ENCODE measurements at regions not wholly inside any gene's neighbourhood (a gene's known extent, or its start where the extent isn't known, plus 50 kb on each side); places are given as distances from the start of the nearest gene placed in this dataset.
"Not testable (repeated sequence)": the region's sequence is repeated elsewhere in the genome, so short reads cannot be mapped to it uniquely, and the experiment has no call there.

DNA sequence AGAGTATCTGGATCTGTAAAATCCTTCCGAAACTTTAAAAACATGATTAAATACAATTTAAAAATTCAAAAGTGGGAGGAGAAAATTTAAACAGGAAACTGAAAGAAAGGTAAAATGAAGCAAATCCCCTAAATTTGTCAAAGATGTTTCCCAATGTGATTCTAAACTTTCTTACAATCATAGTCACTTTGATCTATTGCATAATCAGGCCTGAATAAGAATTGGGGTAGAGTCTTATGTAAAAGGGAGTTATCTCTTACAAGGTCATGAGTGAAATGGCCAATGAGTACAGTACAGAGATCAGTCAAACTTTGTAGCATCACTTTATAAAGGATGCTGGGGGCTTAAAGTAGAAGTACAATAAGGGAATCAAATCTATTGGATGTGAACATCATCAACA is 1657.7 kb upstream of the CELF4 start:
- Histone ChIP-seq H3K4me1 (ENCODE audit: control insufficient read depth, insufficient read depth, low read length) (no peaks in the 10 kb centered on the region), H3K27me3 (ENCODE audit: control insufficient read depth, insufficient read depth, low read length) (no peaks in the 10 kb centered on the region), H3K27ac (ENCODE audit: low read length) (no peak overlapping the region), H3K9me3 (ENCODE audit: control insufficient read depth, insufficient read depth, low read length) (no peaks in the 10 kb centered on the region), H3K4me3 (ENCODE audit: low read length) (no peak overlapping the region), H3K36me3 (ENCODE audit: control insufficient read depth, insufficient read depth, low read length) (no peaks in the 10 kb centered on the region)
- no CpG with 5 or more reads among the region's 1 CpG for WGBS (ENCODE audit: insufficient coverage, insufficient read length)
- DNase-seq (ENCODE audit: low read depth, low spot score), result no peak

- Histone ChIP-seq H3K36me3 (ENCODE audit: control insufficient read depth, insufficient read depth, low read length) (no peaks in the 10 kb centered on the region), H3K4me3 (ENCODE audit: low read length) (no peak overlapping the region), H3K4me1 (ENCODE audit: control insufficient read depth, insufficient read depth, low read length) (no peaks in the 10 kb centered on the region), H3K27me3 (ENCODE audit: control insufficient read depth, insufficient read depth, low read length) (no peaks in the 10 kb centered on the region), H3K27ac (ENCODE audit: low read length) (no peak overlapping the region), H3K9me3 (ENCODE audit: control insufficient read depth, insufficient read depth, low read length) (no peaks in the 10 kb centered on the region)
- no CpG with 5 or more reads among the region's 2 CpGs for WGBS (ENCODE audit: insufficient coverage, insufficient read length)
- DNase-seq (ENCODE audit: low read depth, low spot score), result no peak
Measured at GRCh38 chr18:39215920-39216319, 1650.3 kb upstream of the CELF4 start.

- Histone ChIP-seq H3K36me3 (ENCODE audit: control insufficient read depth, insufficient read depth, low read length) (no peaks in the 10 kb centered on the region), H3K4me3 (ENCODE audit: low read length) (no peak overlapping the region), H3K4me1 (ENCODE audit: control insufficient read depth, insufficient read depth, low read length) (no peaks in the 10 kb centered on the region), H3K27ac (ENCODE audit: low read length) (no peak overlapping the region), H3K27me3 (ENCODE audit: control insufficient read depth, insufficient read depth, low read length) (no peaks in the 10 kb centered on the region), H3K9me3 (ENCODE audit: control insufficient read depth, insufficient read depth, low read length) (no peaks in the 10 kb centered on the region)
- no CpG with 5 or more reads among the region's 1 CpG for WGBS (ENCODE audit: insufficient coverage, insufficient read length)
- DNase-seq (ENCODE audit: low read depth, low spot score), result no peak
Measured at GRCh38 chr18:39211461-39211860, 1645.9 kb upstream of the CELF4 start.

- H3K27me3 ChIP-seq (ENCODE audit: control insufficient read depth, insufficient read depth, low read length), result no peaks in the 10 kb centered on the region
- no peak overlapping the region for H3K4me3 ChIP-seq (ENCODE audit: low read length)
- no peaks in the 10 kb centered on the region for H3K9me3 ChIP-seq (ENCODE audit: control insufficient read depth, insufficient read depth, low read length)
- H3K36me3 ChIP-seq (ENCODE audit: control insufficient read depth, insufficient read depth, low read length), result no peaks in the 10 kb centered on the region
- H3K27ac ChIP-seq (ENCODE audit: low read length), result no peak overlapping the region
- no peaks in the 10 kb centered on the region for H3K4me1 ChIP-seq (ENCODE audit: control insufficient read depth, insufficient read depth, low read length)
- no peak for DNase-seq (ENCODE audit: low read depth, low spot score)
- WGBS (ENCODE audit: insufficient coverage, insufficient read length), result no CpG with 5 or more reads among the region's 2 CpGs
Measured at GRCh38 chr18:39209173-39209572, 1643.6 kb upstream of the CELF4 start.

DNA sequence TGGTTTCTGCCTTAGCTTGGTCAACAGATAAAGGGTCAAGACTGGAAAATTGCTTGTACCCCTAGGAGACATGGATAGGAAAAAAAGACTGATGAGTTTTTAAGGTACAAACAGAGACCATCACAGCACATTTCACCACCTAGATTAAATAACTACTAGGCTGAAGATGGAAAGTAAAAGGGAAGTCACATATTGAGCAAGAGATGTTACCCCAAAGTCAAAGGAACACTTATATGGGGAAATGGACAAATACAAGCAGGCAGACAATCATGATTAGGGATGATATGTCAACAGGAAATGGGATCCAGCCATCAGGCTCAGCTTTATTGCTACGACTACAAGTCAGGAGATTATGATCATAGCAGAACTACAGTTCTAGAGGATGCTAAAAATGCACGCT is 1643.1 kb upstream of the CELF4 start:
- H3K4me3 ChIP-seq (ENCODE audit: low read length), result no peak overlapping the region
- H3K4me1 ChIP-seq (ENCODE audit: control insufficient read depth, insufficient read depth, low read length), result no peaks in the 10 kb centered on the region
- DNase-seq (ENCODE audit: low read depth, low spot score), result no peak
- H3K9me3 ChIP-seq (ENCODE audit: control insufficient read depth, insufficient read depth, low read length), result no peaks in the 10 kb centered on the region
- no peaks in the 10 kb centered on the region for H3K36me3 ChIP-seq (ENCODE audit: control insufficient read depth, insufficient read depth, low read length)
- H3K27ac ChIP-seq (ENCODE audit: low read length), result no peak overlapping the region
- H3K27me3 ChIP-seq (ENCODE audit: control insufficient read depth, insufficient read depth, low read length), result no peaks in the 10 kb centered on the region
- WGBS (ENCODE audit: insufficient coverage, insufficient read length), result no CpG with 5 or more reads among the region's 2 CpGs

DNA sequence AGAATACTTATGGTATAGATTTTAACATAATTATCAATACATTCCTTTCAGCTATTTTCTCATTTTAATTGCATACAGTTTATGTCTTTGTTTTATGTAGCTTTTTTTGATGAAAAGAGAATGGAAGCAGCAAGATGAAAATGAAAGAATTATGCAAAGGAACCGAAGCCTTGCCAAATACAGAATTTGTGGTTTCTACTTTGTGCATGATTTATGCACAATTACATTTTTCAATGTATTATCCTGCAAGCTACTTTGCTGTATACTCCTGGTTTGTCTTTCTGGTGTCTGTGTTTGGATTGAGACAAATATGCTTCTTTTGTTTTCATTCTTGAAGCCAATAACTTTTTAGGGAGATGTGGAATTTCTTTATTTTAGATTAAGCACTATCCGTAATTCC is 1642.6 kb upstream of the CELF4 start:
- H3K36me3 ChIP-seq (ENCODE audit: control insufficient read depth, insufficient read depth, low read length), result no peaks in the 10 kb centered on the region

DNA sequence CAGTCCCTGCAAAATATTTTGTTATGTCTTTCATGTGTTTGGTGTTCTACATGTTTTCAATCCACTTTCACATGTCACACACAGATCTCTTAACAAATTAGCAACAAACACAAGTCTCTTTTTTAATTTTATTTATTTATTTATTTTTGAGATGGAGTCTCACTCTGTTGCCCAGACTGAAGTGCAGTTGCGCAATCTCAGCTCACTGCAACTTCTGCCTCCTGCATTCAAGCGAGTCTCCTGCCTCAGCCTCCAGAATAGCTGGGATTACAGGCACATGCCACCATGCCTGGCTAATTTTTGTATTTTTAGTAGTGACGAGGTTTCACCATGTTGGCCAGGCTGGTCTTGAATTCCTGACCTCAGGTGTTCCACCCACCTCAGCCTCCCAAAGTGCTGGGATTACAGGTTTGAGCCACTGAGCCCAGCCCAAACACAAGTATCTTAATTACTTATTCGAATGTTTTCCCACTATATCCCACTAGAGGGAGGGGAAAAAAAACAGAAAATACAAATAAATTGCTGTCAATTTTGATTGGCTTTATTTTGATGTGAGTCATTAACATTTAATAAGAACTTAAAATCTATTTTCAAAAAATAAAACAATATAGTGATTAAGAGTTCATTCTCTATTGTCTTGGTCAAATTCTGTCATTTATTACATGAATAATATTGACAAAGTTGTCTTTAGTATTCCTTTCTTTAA is 1641.0 kb upstream of the CELF4 start:
- not testable (repeated sequence) for DNase-seq (ENCODE audit: low read depth, low spot score)

More for the DNA sequence above, 1642.6 kb upstream of the CELF4 start:
- no peaks in the 10 kb centered on the region for H3K4me1 ChIP-seq (ENCODE audit: control insufficient read depth, insufficient read depth, low read length)
- no peak overlapping the region for H3K27ac ChIP-seq (ENCODE audit: low read length)
- DNase-seq (ENCODE audit: low read depth, low spot score), result no peak
- no peak overlapping the region for H3K4me3 ChIP-seq (ENCODE audit: low read length)
- H3K9me3 ChIP-seq (ENCODE audit: control insufficient read depth, insufficient read depth, low read length), result no peaks in the 10 kb centered on the region
- no CpG with 5 or more reads among the region's 2 CpGs for WGBS (ENCODE audit: insufficient coverage, insufficient read length)
- no peaks in the 10 kb centered on the region for H3K27me3 ChIP-seq (ENCODE audit: control insufficient read depth, insufficient read depth, low read length)

GRCh38 chr18:39205565-39206195 is 1640.1 kb upstream of the CELF4 start:
- Histone ChIP-seq H3K27me3 (ENCODE audit: control insufficient read depth, insufficient read depth, low read length) (no peaks in the 10 kb centered on the region), H3K4me1 (ENCODE audit: control insufficient read depth, insufficient read depth, low read length) (no peaks in the 10 kb centered on the region), H3K36me3 (ENCODE audit: control insufficient read depth, insufficient read depth, low read length) (no peaks in the 10 kb centered on the region), H3K27ac (ENCODE audit: low read length) (no peak overlapping the region), H3K9me3 (ENCODE audit: control insufficient read depth, insufficient read depth, low read length) (no peaks in the 10 kb centered on the region), H3K4me3 (ENCODE audit: low read length) (no peak overlapping the region)
- DNase-seq (ENCODE audit: low read depth, low spot score), result no peak
- no CpG with 5 or more reads among the region's 6 CpGs for WGBS (ENCODE audit: insufficient coverage, insufficient read length)

More for the DNA sequence above, 1641.0 kb upstream of the CELF4 start:
- not testable (repeated sequence) for H3K9me3 ChIP-seq (ENCODE audit: control insufficient read depth, insufficient read depth, low read length); H3K36me3 ChIP-seq (ENCODE audit: control insufficient read depth, insufficient read depth, low read length); H3K27me3 ChIP-seq (ENCODE audit: control insufficient read depth, insufficient read depth, low read length); H3K4me3 ChIP-seq (ENCODE audit: low read length); H3K27ac ChIP-seq (ENCODE audit: low read length); H3K4me1 ChIP-seq (ENCODE audit: control insufficient read depth, insufficient read depth, low read length)
- no CpG with 5 or more reads among the region's 4 CpGs for WGBS (ENCODE audit: insufficient coverage, insufficient read length)

- Histone ChIP-seq H3K9me3 (ENCODE audit: control insufficient read depth, insufficient read depth, low read length) (no peaks in the 10 kb centered on the region), H3K27ac (ENCODE audit: low read length) (no peak overlapping the region), H3K36me3 (ENCODE audit: control insufficient read depth, insufficient read depth, low read length) (no peaks in the 10 kb centered on the region), H3K27me3 (ENCODE audit: control insufficient read depth, insufficient read depth, low read length) (no peaks in the 10 kb centered on the region), H3K4me3 (ENCODE audit: low read length) (no peak overlapping the region), H3K4me1 (ENCODE audit: control insufficient read depth, insufficient read depth, low read length) (no peaks in the 10 kb centered on the region)
- no peak for DNase-seq (ENCODE audit: low read depth, low spot score)
- no CpG with 5 or more reads among the region's 6 CpGs for WGBS (ENCODE audit: insufficient coverage, insufficient read length)
Measured at GRCh38 chr18:39200153-39200552, 1634.6 kb upstream of the CELF4 start.

DNA sequence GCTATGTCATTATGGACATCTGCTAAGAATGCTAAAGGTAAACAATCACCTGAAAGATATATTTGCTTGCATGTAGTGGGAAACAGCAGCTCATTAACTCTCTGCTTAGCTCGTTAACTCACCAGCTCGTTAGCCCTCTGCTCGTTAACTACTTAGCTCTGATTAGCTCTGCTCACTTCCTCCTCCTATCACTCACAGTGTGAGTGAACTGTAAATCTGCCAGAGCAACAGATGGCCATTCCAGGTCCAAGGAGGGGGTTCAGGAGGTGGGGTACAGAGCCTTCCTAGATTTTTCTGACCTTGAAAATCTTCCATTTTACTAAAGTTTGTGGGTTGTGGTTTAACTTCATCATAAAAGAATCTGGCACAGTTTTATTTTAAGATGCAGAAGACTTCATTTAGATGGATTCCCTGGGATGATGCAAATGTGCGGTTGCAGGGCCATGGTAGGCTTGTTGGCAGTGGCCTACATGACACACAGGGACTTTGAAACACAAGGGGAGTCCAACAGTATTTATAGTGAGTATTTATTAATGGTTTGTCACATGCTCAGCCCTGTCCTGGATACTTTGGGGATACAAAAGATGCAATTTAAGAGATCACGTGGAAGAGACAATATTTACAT is 1633.7 kb upstream of the CELF4 start:
- H3K4me1 ChIP-seq (ENCODE audit: control insufficient read depth, insufficient read depth, low read length), result no peaks in the 10 kb centered on the region
- no peaks in the 10 kb centered on the region for H3K36me3 ChIP-seq (ENCODE audit: control insufficient read depth, insufficient read depth, low read length)
- H3K4me3 ChIP-seq (ENCODE audit: low read length), result no peak overlapping the region
- WGBS (ENCODE audit: insufficient coverage, insufficient read length), result no CpG with 5 or more reads among the region's 5 CpGs
- H3K27me3 ChIP-seq (ENCODE audit: control insufficient read depth, insufficient read depth, low read length), result no peaks in the 10 kb centered on the region
- no peaks in the 10 kb centered on the region for H3K9me3 ChIP-seq (ENCODE audit: control insufficient read depth, insufficient read depth, low read length)
- H3K27ac ChIP-seq (ENCODE audit: low read length), result no peak overlapping the region
- no peak for DNase-seq (ENCODE audit: low read depth, low spot score)
